GM23248 (cell line): ENCODE measurements at regions not wholly inside any gene's neighbourhood (a gene's known extent, or its start where the extent isn't known, plus 50 kb on each side); places are given as distances from the start of the nearest gene placed in this dataset.

ENCODE experiments used
- DNase-seq: peaks from one replicate; pipeline ENCODE4 v3.0.0-alpha.2; 2015
- H2AFZ ChIP-seq: fragments of 200-600 bp; sonication (generic); 2 replicates; pipeline ENCODE4 v1.6.1; 2016; ENCODE audit warnings: antibody characterized with exemption
- H3F3A ChIP-seq: fragments of 200-600 bp; sonication (generic); 2 replicates; pipeline ENCODE4 v1.6.1; 2016; ENCODE audit warnings: mild to moderate bottlenecking, antibody characterized with exemption, mixed run types; ENCODE audit not compliant: insufficient read depth
- H3K27ac ChIP-seq: fragments of 200-600 bp; sonication (generic); 2 replicates; pipeline ENCODE4 v1.5.1; 2016; ENCODE audit warnings: mild to moderate bottlenecking
- H3K27me3 ChIP-seq: fragments of 200-600 bp; sonication (generic); replicated peaks from 2 replicates; pipeline ENCODE4 v1.6.1; 2016; ENCODE audit warnings: mild to moderate bottlenecking; ENCODE audit not compliant: insufficient read depth
- H3K36me3 ChIP-seq: fragments of 200-600 bp; sonication (generic); 2 replicates; pipeline ENCODE4 v1.6.1; 2016; ENCODE audit warnings: low read depth, mild to moderate bottlenecking
- H3K4me1 ChIP-seq: fragments of 200-600 bp; sonication (generic); 2 replicates; pipeline ENCODE4 v1.6.1; 2016; ENCODE audit warnings: mild to moderate bottlenecking; ENCODE audit not compliant: insufficient read depth
- H3K4me2 ChIP-seq: fragments of 200-600 bp; sonication (generic); one replicate; pipeline ENCODE4 v1.6.1; 2016; ENCODE audit warnings: mild to moderate bottlenecking; ENCODE audit not compliant: unreplicated experiment
- H3K4me3 ChIP-seq: fragments of 200-600 bp; sonication (generic); 2 replicates; pipeline ENCODE4 v1.5.1; 2016; ENCODE audit warnings: mild to moderate bottlenecking
- H3K79me2 ChIP-seq: fragments of 200-600 bp; sonication (generic); 2 replicates; pipeline ENCODE4 v1.6.1; 2016; ENCODE audit warnings: mild to moderate bottlenecking; ENCODE audit not compliant: insufficient read depth
- H3K9ac ChIP-seq: fragments of 200-600 bp; sonication (generic); 2 replicates; pipeline ENCODE4 v1.6.1; 2016; ENCODE audit warnings: mild to moderate bottlenecking
- H3K9me2 ChIP-seq: fragments of 200-600 bp; sonication (generic); 2 replicates; pipeline ENCODE4 v1.6.1; 2016; ENCODE audit warnings: mixed run types, mild to moderate bottlenecking, moderate library complexity; ENCODE audit not compliant: insufficient read depth
- H3K9me3 ChIP-seq: fragments of 200-600 bp; sonication (generic); one replicate; pipeline ENCODE4 v1.6.1; 2017; ENCODE audit warnings: low read depth
- H4K20me1 ChIP-seq: fragments of 200-600 bp; sonication (generic); 2 replicates; pipeline ENCODE4 v1.6.0; 2016; ENCODE audit not compliant: insufficient read depth
- EZH2 ChIP-seq: fragments of 200-600 bp; sonication (generic); IDR thresholded peaks from 2 replicates; pipeline ENCODE4 v1.6.1; 2018; ENCODE audit warnings: antibody characterized with exemption, mild to moderate bottlenecking; ENCODE audit not compliant: insufficient read depth, poor library complexity, severe bottlenecking
- EZH2phosphoT487 ChIP-seq: fragments of 200-600 bp; sonication (generic); IDR thresholded peaks from 2 replicates; pipeline ENCODE4 v1.6.1; 2018; ENCODE audit warnings: antibody characterized with exemption, moderate library complexity, mild to moderate bottlenecking, low read depth; ENCODE audit not compliant: insufficient read depth
- WGBS, 2 experiments: methylation state at CpG; one replicate each; pipeline ENCODE4 v1.1.6; 2015 to 2017; ENCODE audit warnings: low lambda C conversion rate in 2 of 2, low coverage in 1 of 2; ENCODE audit errors: missing lambda C conversion rate in 2 of 2; 5-methylcytosine and 5-hydroxymethylcytosine counted together
- in situ Hi-C: fragments of 300-500 bp; cut with MboI; formaldehyde crosslinking; loops from 2 replicates; pipeline ENCODE4 v1.15.0; 2020

DNA sequence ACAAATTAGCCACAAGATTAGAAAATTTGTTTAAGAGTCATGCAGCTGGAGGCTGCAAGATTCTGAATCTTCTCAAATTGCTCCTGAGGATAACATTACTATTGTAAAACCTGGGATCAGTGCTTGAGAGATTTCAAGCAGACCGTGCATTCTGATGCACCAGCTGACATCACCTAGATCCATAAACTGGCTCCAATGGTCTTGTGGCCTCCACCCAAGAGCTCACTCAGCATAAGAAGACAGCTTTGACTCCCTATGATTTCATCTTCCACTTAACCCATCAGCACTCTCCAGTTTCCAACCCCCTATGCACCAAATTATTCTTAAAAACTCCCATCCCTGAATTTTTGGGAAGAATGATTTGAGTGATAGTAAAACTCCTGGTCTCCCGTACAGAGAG is 1007.9 kb upstream of the TENM4 start:
- no peak overlapping the region for H2AFZ ChIP-seq
- no peaks in the 10 kb centered on the region for H3K27me3 ChIP-seq
- no peak for DNase-seq
- 26 to 31% methylated on average over 2 of the region's 2 CpGs for WGBS, 2 experiments
- no peaks in the 10 kb centered on the region for H3K4me1 ChIP-seq
- no peak overlapping the region for H3K27ac ChIP-seq
- no peaks in the 10 kb centered on the region for H4K20me1 ChIP-seq
- H3K9ac ChIP-seq, result no peak overlapping the region
- H3K79me2 ChIP-seq, result no peaks in the 10 kb centered on the region
- no peak overlapping the region for H3K4me3 ChIP-seq
- H3K4me2 ChIP-seq, result no peak overlapping the region
- no peaks in the 10 kb centered on the region for H3K36me3 ChIP-seq
- H3K9me3 ChIP-seq, result no peaks in the 10 kb centered on the region
- no peak for TF ChIP-seq EZH2
- no peak for TF ChIP-seq EZH2phosphoT487
- H3F3A ChIP-seq, result no peaks in the 10 kb centered on the region
- in situ Hi-C loops, result no loop called here
- H3K9me2 ChIP-seq, result no peaks in the 10 kb centered on the region

DNA sequence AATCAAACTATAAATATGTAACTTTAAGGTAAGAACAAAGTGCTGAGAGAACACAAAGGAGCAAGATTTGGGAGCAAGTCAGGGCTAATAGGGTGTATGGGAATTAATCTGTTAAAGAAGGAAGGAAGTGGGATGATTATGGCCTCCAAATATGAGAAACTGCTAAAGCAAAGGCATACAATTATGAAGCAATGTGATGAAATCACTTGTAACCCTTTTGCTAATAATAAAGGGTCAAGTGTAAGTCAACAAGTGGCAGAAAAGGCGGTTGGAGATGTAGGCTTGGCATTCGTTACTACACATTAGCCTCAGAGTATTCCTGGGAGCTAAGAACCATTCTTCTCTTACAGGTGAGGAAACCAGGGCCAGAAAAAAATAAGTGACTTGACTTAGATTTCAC is 1002.3 kb upstream of the TENM4 start:
- H3K9me2 ChIP-seq, result no peaks in the 10 kb centered on the region
- H4K20me1 ChIP-seq, result no peaks in the 10 kb centered on the region
- in situ Hi-C loops, result no loop called here
- no peaks in the 10 kb centered on the region for H3K36me3 ChIP-seq
- H3K79me2 ChIP-seq, result no peaks in the 10 kb centered on the region
- no peaks in the 10 kb centered on the region for H3K4me1 ChIP-seq
- WGBS, 2 experiments, result 11 to 21% methylated on average over 2 of the region's 2 CpGs
- TF ChIP-seq EZH2phosphoT487 (no peak), EZH2 (no peak)
- H2AFZ ChIP-seq, result no peak overlapping the region
- no peak overlapping the region for H3K4me2 ChIP-seq
- H3K27ac ChIP-seq, result no peak overlapping the region
- no peak overlapping the region for H3K4me3 ChIP-seq
- H3K9me3 ChIP-seq, result no peaks in the 10 kb centered on the region
- no peaks in the 10 kb centered on the region for H3F3A ChIP-seq
- no peaks in the 10 kb centered on the region for H3K27me3 ChIP-seq
- H3K9ac ChIP-seq, result no peak overlapping the region
- no peak for DNase-seq

DNA sequence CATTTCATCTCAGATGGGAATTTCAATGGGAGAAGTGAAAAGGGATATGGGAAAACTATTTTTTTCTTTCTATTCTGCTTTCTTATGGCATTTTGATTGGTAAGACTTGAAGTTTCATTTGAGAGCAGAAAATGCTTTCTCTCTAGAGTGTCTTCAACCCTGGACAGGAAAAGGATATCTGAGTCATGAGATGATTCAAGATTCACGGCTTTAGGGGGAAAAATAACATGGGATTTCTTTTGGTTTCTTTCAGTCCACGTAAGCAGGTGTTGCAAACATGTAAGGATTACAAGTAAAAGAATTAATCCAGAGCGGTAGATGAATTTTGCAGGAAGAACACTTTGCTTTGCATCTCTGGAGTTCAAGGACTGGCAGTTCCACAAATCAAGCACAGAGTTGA is 1001.0 kb upstream of the TENM4 start:
- no peaks in the 10 kb centered on the region for H3K36me3 ChIP-seq
- TF ChIP-seq EZH2phosphoT487, result no peak
- TF ChIP-seq EZH2, result no peak
- in situ Hi-C loops, result no loop called here
- 30 to 33% methylated on average over 3 of the region's 3 CpGs for WGBS, 2 experiments
- no peak overlapping the region for H3K4me2 ChIP-seq
- no peak overlapping the region for H3K4me3 ChIP-seq
- H2AFZ ChIP-seq, result no peak overlapping the region
- no peaks in the 10 kb centered on the region for H3K9me2 ChIP-seq
- no peak for DNase-seq
- no peaks in the 10 kb centered on the region for H3F3A ChIP-seq
- H3K79me2 ChIP-seq, result no peaks in the 10 kb centered on the region
- H3K4me1 ChIP-seq, result no peaks in the 10 kb centered on the region
- no peaks in the 10 kb centered on the region for H4K20me1 ChIP-seq
- H3K9me3 ChIP-seq, result no peaks in the 10 kb centered on the region
- no peak overlapping the region for H3K27ac ChIP-seq
- H3K27me3 ChIP-seq, result no peaks in the 10 kb centered on the region
- H3K9ac ChIP-seq, result no peak overlapping the region

DNA sequence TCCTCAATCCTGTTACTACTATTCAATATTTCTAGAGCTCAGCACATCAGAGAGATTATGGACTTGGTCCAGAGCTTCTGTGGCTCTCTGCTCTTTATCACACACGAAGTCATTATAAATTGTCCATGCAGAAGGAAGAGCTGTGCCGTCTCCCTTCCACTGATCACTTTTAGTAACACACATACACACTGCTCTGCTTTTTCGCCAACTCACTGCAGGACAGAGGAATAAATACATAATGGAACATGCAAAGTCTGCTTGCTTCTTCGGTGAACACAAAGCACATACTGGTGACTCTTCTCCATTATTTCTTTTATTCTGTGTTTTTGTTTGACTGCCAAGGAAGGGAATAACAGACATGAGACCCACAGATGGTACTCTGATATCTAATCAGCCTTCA is 1000.0 kb upstream of the TENM4 start:
- Histone ChIP-seq H2AFZ (no peak overlapping the region), H3K27me3 (no peaks in the 10 kb centered on the region), H3K4me3 (no peak overlapping the region), H3K36me3 (no peaks in the 10 kb centered on the region), H3K4me1 (no peaks in the 10 kb centered on the region), H3K4me2 (no peak overlapping the region), H3K9me2 (no peaks in the 10 kb centered on the region), H3K9ac (no peak overlapping the region), H3K27ac (no peak overlapping the region), H3K79me2 (no peaks in the 10 kb centered on the region), H4K20me1 (no peaks in the 10 kb centered on the region), H3K9me3 (no peaks in the 10 kb centered on the region), H3F3A (no peaks in the 10 kb centered on the region)
- no peak for DNase-seq
- in situ Hi-C loops, result no loop called here
- WGBS, 2 experiments, result 19 to 20% methylated on average over 4 of the region's 4 CpGs
- TF ChIP-seq EZH2 (no peak), EZH2phosphoT487 (no peak)

DNA sequence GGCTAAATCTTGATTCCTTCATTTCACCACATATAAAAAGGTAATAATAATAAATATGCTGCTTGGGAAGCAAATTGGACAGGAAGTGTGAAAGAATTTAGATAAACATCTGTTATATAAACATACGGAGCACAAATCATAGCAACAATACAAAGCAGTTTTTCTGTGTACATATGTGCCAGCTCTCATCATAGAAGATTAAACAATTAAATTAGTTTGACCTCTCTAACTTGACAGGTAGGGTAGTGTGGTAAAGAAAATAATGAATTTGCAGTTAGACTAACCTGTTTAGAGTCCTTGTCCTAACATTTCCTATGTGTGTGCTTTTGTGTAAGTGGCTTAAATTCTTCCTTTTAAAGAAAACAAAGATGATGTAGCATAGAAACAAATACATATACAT is 995.7 kb upstream of the TENM4 start:
- WGBS, 2 experiments, result 15 to 41% methylated on average over 1 of the region's 1 CpG

More for the DNA sequence above, 995.7 kb upstream of the TENM4 start:
- H3F3A ChIP-seq, result no peaks in the 10 kb centered on the region
- no peak overlapping the region for H3K4me2 ChIP-seq
- no peaks in the 10 kb centered on the region for H3K9me3 ChIP-seq
- H3K27ac ChIP-seq, result no peak overlapping the region
- H4K20me1 ChIP-seq, result no peaks in the 10 kb centered on the region
- H3K4me1 ChIP-seq, result no peaks in the 10 kb centered on the region
- no peaks in the 10 kb centered on the region for H3K9me2 ChIP-seq
- no peak overlapping the region for H2AFZ ChIP-seq
- H3K36me3 ChIP-seq, result no peaks in the 10 kb centered on the region
- no peak overlapping the region for H3K9ac ChIP-seq
- no peak for DNase-seq
- in situ Hi-C loops, result no loop called here
- no peaks in the 10 kb centered on the region for H3K27me3 ChIP-seq
- no peak for TF ChIP-seq EZH2phosphoT487
- TF ChIP-seq EZH2, result no peak
- H3K4me3 ChIP-seq, result no peak overlapping the region
- H3K79me2 ChIP-seq, result no peaks in the 10 kb centered on the region
